SK-N-SH treated with all-trans-retinoic acid at 6 μM for 48 hours (cell line): ENCODE measurements at regions not wholly inside any gene's neighbourhood (a gene's known extent, or its start where the extent isn't known, plus 50 kb on each side); places are given as distances from the start of the nearest gene placed in this dataset.

ENCODE experiments used
- ATAC-seq: fragments of 200-7000 bp; cut with Tn5 transposase; 3 replicates; pipeline ENCODE4 v1.9.1; 2020; ENCODE audit warnings: mild to moderate bottlenecking, moderate library complexity
- BACH2 ChIP-seq: fragments of 250-450 bp; sonication (Bioruptor Pico); IDR thresholded peaks from 2 replicates; pipeline ENCODE4 v1.9.0; 2021; ENCODE audit warnings: mild to moderate bottlenecking, borderline replicate concordance
- CSDC2 ChIP-seq: fragments of 250-450 bp; sonication (Bioruptor Pico); IDR thresholded peaks from 2 replicates; pipeline ENCODE4 v1.5.0; 2020; ENCODE audit warnings: mild to moderate bottlenecking, moderate library complexity
- ESRRG ChIP-seq: fragments of 250-450 bp; sonication (Bioruptor Pico); IDR thresholded peaks from 2 replicates; pipeline ENCODE4 v1.6.1; 2021; ENCODE audit warnings: mild to moderate bottlenecking
- GLIS3 ChIP-seq: fragments of 250-450 bp; sonication (Bioruptor Pico); IDR thresholded peaks from 2 replicates; pipeline ENCODE4 v1.5.0; 2020; ENCODE audit warnings: mild to moderate bottlenecking, moderate library complexity
- ISL1 ChIP-seq: fragments of 250-450 bp; sonication (Bioruptor Pico); IDR thresholded peaks from 2 replicates; pipeline ENCODE4 v2.1.2; 2022; ENCODE audit warnings: mild to moderate bottlenecking, moderate library complexity
- OSR1 ChIP-seq: fragments of 250-450 bp; sonication (Bioruptor Pico); IDR thresholded peaks from 2 replicates; pipeline ENCODE4 v1.8.0; 2022; ENCODE audit warnings: moderate library complexity, mild to moderate bottlenecking, inconsistent platforms
- SNAI2 ChIP-seq: fragments of 250-450 bp; sonication (Bioruptor Pico); IDR thresholded peaks from 2 replicates; pipeline ENCODE4 v1.5.0; 2020; ENCODE audit warnings: mild to moderate bottlenecking, moderate library complexity
- TCF4 ChIP-seq: fragments of 250-450 bp; sonication (Bioruptor Pico); IDR thresholded peaks from 2 replicates; pipeline ENCODE4 v1.8.0; 2021; ENCODE audit warnings: mild to moderate bottlenecking, moderate library complexity, borderline replicate concordance
- TOX ChIP-seq: fragments of 250-450 bp; sonication (Bioruptor Pico); IDR thresholded peaks from 2 replicates; pipeline ENCODE4 v1.8.0; 2021; ENCODE audit warnings: mild to moderate bottlenecking, moderate library complexity, borderline replicate concordance
- ZC3H10 ChIP-seq: fragments of 250-450 bp; sonication (Bioruptor Pico); IDR thresholded peaks from 2 replicates; pipeline ENCODE4 v1.5.1; 2021; ENCODE audit warnings: mild to moderate bottlenecking, moderate library complexity
- ZFP3 ChIP-seq: fragments of 250-450 bp; sonication (Bioruptor Pico); IDR thresholded peaks from 2 replicates; pipeline ENCODE4 v1.5.0; 2020; ENCODE audit warnings: mild to moderate bottlenecking, moderate library complexity
- ZFP30 ChIP-seq: fragments of 450-650 bp; formaldehyde crosslinking; IDR thresholded peaks from 2 replicates; pipeline ENCODE4 v1.5.0; 2022; ENCODE audit warnings: mild to moderate bottlenecking, moderate library complexity
- ZNF565 ChIP-seq: fragments of 450-650 bp; formaldehyde crosslinking; conservative IDR thresholded peaks from 2 replicates; pipeline ENCODE4 v1.5.0; 2020; ENCODE audit warnings: low read depth, mild to moderate bottlenecking, moderate library complexity
- ZNF8 ChIP-seq: fragments of 450-650 bp; formaldehyde crosslinking; IDR thresholded peaks from 2 replicates; pipeline ENCODE4 v1.5.0; 2020; ENCODE audit warnings: mild to moderate bottlenecking, moderate library complexity
- TF ChIP-seq, protein P1 (sequence below): fragments of 250-450 bp; sonication (Bioruptor Pico); IDR thresholded peaks from 2 replicates; pipeline ENCODE4 v1.5.1; 2020; ENCODE audit warnings: low read depth, mild to moderate bottlenecking, moderate library complexity
- TF ChIP-seq, protein P2 (sequence below): fragments of 250-450 bp; sonication (Bioruptor Pico); IDR thresholded peaks from 2 replicates; pipeline ENCODE4 v1.8.0; 2020; ENCODE audit warnings: mild to moderate bottlenecking, moderate library complexity, borderline replicate concordance
- TF ChIP-seq, protein P3 (sequence below): fragments of 250-450 bp; sonication (Bioruptor Pico); IDR thresholded peaks from 2 replicates; pipeline ENCODE4 v1.5.1; 2021; ENCODE audit warnings: mild to moderate bottlenecking, moderate library complexity
- TF ChIP-seq, protein P4 (sequence below): fragments of 250-450 bp; sonication (Bioruptor Pico); IDR thresholded peaks from 2 replicates; pipeline ENCODE4 v1.5.0; 2020; ENCODE audit warnings: mild to moderate bottlenecking, moderate library complexity

DNA sequence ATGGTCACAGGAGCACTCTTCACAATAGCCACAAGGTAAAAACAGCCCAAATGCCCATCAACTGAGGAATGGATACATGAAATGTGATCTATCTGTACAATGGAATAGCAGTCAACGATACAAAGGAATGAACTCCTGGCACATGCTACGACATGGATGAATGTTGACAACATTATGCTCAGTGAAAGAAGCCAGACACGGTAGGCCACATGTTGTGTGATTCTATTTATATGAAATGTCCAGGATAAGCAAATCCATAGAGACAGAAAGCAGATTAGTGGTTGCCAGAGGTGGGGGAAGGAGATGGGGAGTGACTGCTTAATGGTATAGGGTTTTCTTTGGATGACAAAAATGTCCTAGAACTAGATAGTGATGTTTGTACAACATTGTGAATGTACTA is 58.7 kb upstream of the GPM6B start:
- TF ChIP-seq ESRRG (CRISPR knock-in tag), result no peak
- no peak for TF ChIP-seq TOX (CRISPR knock-in tag)
- TF ChIP-seq ZFP3 (CRISPR knock-in tag), result no peak
- no peak for TF ChIP-seq OSR1 (CRISPR knock-in tag)
- no peak for TF ChIP-seq ZC3H10
- no peak for TF ChIP-seq ZFP30 (CRISPR knock-in tag)
- TF ChIP-seq SNAI2 (CRISPR knock-in tag), result no peak
- no peak for TF ChIP-seq CSDC2 (CRISPR knock-in tag)
- TF ChIP-seq, protein P1, sequence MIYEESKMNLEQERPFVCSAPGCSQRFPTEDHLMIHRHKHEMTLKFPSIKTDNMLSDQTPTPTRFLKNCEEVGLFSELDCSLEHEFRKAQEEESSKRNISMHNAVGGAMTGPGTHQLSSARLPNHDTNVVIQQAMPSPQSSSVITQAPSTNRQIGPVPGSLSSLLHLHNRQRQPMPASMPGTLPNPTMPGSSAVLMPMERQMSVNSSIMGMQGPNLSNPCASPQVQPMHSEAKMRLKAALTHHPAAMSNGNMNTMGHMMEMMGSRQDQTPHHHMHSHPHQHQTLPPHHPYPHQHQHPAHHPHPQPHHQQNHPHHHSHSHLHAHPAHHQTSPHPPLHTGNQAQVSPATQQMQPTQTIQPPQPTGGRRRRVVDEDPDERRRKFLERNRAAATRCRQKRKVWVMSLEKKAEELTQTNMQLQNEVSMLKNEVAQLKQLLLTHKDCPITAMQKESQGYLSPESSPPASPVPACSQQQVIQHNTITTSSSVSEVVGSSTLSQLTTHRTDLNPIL (CRISPR knock-in tag), result no peak
- TF ChIP-seq, protein P2, sequence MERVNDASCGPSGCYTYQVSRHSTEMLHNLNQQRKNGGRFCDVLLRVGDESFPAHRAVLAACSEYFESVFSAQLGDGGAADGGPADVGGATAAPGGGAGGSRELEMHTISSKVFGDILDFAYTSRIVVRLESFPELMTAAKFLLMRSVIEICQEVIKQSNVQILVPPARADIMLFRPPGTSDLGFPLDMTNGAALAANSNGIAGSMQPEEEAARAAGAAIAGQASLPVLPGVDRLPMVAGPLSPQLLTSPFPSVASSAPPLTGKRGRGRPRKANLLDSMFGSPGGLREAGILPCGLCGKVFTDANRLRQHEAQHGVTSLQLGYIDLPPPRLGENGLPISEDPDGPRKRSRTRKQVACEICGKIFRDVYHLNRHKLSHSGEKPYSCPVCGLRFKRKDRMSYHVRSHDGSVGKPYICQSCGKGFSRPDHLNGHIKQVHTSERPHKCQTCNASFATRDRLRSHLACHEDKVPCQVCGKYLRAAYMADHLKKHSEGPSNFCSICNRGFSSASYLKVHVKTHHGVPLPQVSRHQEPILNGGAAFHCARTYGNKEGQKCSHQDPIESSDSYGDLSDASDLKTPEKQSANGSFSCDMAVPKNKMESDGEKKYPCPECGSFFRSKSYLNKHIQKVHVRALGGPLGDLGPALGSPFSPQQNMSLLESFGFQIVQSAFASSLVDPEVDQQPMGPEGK (CRISPR knock-in tag), result no peak
- TF ChIP-seq TCF4 (CRISPR knock-in tag), result no peak
- no peak for TF ChIP-seq ISL1 (CRISPR knock-in tag)
- no peak for ATAC-seq

DNA sequence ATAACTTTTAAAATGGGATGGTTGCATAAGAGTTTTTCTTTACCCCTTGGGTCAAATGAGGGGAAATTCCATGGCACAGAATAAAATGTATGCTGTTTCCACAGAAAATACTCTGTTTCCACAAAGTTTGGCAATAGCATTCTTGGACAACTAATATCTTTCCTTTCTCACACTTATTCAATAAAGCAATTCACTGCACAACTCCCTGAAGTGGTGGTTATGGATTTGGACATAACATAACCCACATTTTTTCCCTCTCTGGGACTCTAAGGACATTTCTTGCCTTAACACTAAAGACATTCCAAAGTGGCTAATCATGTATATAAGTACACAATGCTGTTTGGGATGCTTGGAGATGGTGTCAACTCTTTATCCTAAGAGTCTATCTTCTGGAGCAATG is 51.7 kb upstream of the GPM6B start:
- TF ChIP-seq, protein P1 (CRISPR knock-in tag), result no peak
- TF ChIP-seq BACH2 (CRISPR knock-in tag), result no peak
- no peak for TF ChIP-seq ZFP30 (CRISPR knock-in tag)
- TF ChIP-seq ESRRG (CRISPR knock-in tag), result no peak
- TF ChIP-seq ZC3H10, result no peak
- TF ChIP-seq, protein P3, sequence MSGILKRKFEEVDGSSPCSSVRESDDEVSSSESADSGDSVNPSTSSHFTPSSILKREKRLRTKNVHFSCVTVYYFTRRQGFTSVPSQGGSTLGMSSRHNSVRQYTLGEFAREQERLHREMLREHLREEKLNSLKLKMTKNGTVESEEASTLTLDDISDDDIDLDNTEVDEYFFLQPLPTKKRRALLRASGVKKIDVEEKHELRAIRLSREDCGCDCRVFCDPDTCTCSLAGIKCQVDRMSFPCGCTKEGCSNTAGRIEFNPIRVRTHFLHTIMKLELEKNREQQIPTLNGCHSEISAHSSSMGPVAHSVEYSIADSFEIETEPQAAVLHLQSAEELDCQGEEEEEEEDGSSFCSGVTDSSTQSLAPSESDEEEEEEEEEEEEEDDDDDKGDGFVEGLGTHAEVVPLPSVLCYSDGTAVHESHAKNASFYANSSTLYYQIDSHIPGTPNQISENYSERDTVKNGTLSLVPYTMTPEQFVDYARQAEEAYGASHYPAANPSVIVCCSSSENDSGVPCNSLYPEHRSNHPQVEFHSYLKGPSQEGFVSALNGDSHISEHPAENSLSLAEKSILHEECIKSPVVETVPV (CRISPR knock-in tag), result no peak
- no peak for TF ChIP-seq GLIS3
- TF ChIP-seq, protein P4, sequence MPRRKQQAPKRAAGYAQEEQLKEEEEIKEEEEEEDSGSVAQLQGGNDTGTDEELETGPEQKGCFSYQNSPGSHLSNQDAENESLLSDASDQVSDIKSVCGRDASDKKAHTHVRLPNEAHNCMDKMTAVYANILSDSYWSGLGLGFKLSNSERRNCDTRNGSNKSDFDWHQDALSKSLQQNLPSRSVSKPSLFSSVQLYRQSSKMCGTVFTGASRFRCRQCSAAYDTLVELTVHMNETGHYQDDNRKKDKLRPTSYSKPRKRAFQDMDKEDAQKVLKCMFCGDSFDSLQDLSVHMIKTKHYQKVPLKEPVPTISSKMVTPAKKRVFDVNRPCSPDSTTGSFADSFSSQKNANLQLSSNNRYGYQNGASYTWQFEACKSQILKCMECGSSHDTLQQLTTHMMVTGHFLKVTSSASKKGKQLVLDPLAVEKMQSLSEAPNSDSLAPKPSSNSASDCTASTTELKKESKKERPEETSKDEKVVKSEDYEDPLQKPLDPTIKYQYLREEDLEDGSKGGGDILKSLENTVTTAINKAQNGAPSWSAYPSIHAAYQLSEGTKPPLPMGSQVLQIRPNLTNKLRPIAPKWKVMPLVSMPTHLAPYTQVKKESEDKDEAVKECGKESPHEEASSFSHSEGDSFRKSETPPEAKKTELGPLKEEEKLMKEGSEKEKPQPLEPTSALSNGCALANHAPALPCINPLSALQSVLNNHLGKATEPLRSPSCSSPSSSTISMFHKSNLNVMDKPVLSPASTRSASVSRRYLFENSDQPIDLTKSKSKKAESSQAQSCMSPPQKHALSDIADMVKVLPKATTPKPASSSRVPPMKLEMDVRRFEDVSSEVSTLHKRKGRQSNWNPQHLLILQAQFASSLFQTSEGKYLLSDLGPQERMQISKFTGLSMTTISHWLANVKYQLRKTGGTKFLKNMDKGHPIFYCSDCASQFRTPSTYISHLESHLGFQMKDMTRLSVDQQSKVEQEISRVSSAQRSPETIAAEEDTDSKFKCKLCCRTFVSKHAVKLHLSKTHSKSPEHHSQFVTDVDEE, result no peak
- TF ChIP-seq, protein P2 (CRISPR knock-in tag), result no peak
- no peak for TF ChIP-seq ZNF565
- TF ChIP-seq OSR1 (CRISPR knock-in tag), result no peak
- no peak for TF ChIP-seq ZNF8 (CRISPR knock-in tag)
- TF ChIP-seq SNAI2 (CRISPR knock-in tag), result no peak
- TF ChIP-seq, all 23 proteins: peak for 0
- no peak for ATAC-seq
